ENCODE measurements at regions not wholly inside any gene's neighbourhood (a gene's known extent, or its start where the extent isn't known, plus 50 kb on each side); places are given as distances from the start of the nearest gene placed in this dataset.

- intact Hi-C loops (cut with micrococcal nuclease) = no loop called here
- H3K4me3 Mint-ChIP-seq = no peak overlapping the region
- no peaks in the 10 kb centered on the region for H3K36me3 Mint-ChIP-seq (ENCODE audit: low read depth)
- peaks cover 2% of the 10 kb centered on the region for H3K27me3 Mint-ChIP-seq (ENCODE audit: insufficient read depth)
- no peaks in the 10 kb centered on the region for H3K9me3 Mint-ChIP-seq
- H3K4me1 Mint-ChIP-seq (ENCODE audit: low read depth) = no peaks in the 10 kb centered on the region
- H3K27ac Mint-ChIP-seq = no peak overlapping the region
- no peak for DNase-seq (ENCODE audit: low spot score)
These were observed 105.7 kb upstream of the OBI1 start for GRCh38 chr13:78764665-78765064.

- Mint-ChIP-seq H3K9me3 (no peaks in the 10 kb centered on the region), H3K4me3 (no peak overlapping the region), H3K27me3 (ENCODE audit: insufficient read depth) (peaks cover 5% of the 10 kb centered on the region), H3K27ac (no peak overlapping the region), H3K36me3 (ENCODE audit: low read depth) (no peaks in the 10 kb centered on the region), H3K4me1 (ENCODE audit: low read depth) (no peaks in the 10 kb centered on the region)
- no peak for DNase-seq (ENCODE audit: low spot score)
- intact Hi-C loops (cut with micrococcal nuclease) = no loop called here
These were observed 103.9 kb upstream of the OBI1 start for GRCh38 chr13:78762825-78763224.

- H3K36me3 Mint-ChIP-seq (ENCODE audit: low read depth) = no peaks in the 10 kb centered on the region
- H3K4me3 Mint-ChIP-seq = no peak overlapping the region
- no peak for DNase-seq (ENCODE audit: low spot score)
- no peak overlapping the region for H3K27ac Mint-ChIP-seq
- no peaks in the 10 kb centered on the region for H3K4me1 Mint-ChIP-seq (ENCODE audit: low read depth)
- peaks cover 8% of the 10 kb centered on the region for H3K27me3 Mint-ChIP-seq (ENCODE audit: insufficient read depth)
- intact Hi-C loops (cut with micrococcal nuclease) = no loop called here
- no peaks in the 10 kb centered on the region for H3K9me3 Mint-ChIP-seq
These were observed 100.7 kb upstream of the OBI1 start for GRCh38 chr13:78759704-78760103.

GRCh38 chr13:78758549-78758948 lies 99.6 kb upstream of the OBI1 start:
- Mint-ChIP-seq H3K27me3 (ENCODE audit: insufficient read depth) (peaks cover 11% of the 10 kb centered on the region), H3K4me3 (no peak overlapping the region), H3K4me1 (ENCODE audit: low read depth) (no peaks in the 10 kb centered on the region), H3K27ac (no peak overlapping the region), H3K9me3 (no peaks in the 10 kb centered on the region), H3K36me3 (ENCODE audit: low read depth) (no peaks in the 10 kb centered on the region)
- intact Hi-C loops (cut with micrococcal nuclease) = no loop called here
- no peak for DNase-seq (ENCODE audit: low spot score)

DNA sequence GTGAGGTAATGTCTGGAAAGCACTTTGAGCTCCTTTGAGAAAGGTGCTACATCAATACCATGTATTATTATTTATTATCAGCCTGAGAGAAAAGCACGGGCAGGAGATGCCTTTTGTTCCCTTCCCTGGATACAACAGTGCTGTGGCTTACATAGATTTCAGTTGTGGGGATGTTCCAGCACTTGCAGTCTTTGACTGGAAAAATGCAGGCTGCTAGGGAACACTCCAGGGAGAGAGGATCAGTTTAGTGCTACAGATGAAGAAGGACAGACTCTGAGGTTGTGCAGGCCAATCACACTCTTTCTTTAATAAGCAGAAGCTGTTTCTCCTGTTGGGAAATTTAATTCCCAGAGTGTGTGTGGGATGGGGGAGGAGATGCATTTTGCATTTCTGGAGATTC lies 94.5 kb upstream of the OBI1 start:
- H3K27me3 Mint-ChIP-seq (ENCODE audit: insufficient read depth) = peaks cover 8% of the 10 kb centered on the region
- no peak overlapping the region for H3K27ac Mint-ChIP-seq
- H3K4me1 Mint-ChIP-seq (ENCODE audit: low read depth) = no peaks in the 10 kb centered on the region
- no peaks in the 10 kb centered on the region for H3K9me3 Mint-ChIP-seq
- DNase-seq (ENCODE audit: low spot score) = no peak
- H3K4me3 Mint-ChIP-seq = no peak overlapping the region
- no peaks in the 10 kb centered on the region for H3K36me3 Mint-ChIP-seq (ENCODE audit: low read depth)
- intact Hi-C loops (cut with micrococcal nuclease) = no loop called here

DNA sequence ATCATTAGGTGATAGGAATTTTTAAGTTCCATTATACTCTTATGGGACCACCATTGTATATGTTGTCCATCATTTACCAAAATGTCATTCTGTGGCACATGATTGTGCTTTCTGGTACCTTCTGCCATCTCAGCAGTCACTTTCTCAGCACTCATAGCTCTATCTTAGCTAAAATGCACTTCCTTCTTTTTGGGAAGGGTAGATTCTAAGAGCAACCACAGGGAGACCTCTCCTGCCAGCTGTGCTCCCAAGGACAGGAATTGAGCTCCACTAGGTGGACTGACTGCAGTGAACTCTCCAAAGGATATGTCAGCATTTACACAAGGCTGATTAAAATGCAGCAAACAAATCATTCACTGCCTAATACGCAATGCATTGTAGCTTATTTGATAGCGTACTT lies 91.8 kb upstream of the OBI1 start:
- intact Hi-C loops (cut with micrococcal nuclease) = no loop called here
- H3K27me3 Mint-ChIP-seq (ENCODE audit: insufficient read depth) = peaks cover 6% of the 10 kb centered on the region
- no peaks in the 10 kb centered on the region for H3K9me3 Mint-ChIP-seq
- H3K4me1 Mint-ChIP-seq (ENCODE audit: low read depth) = no peaks in the 10 kb centered on the region
- H3K36me3 Mint-ChIP-seq (ENCODE audit: low read depth) = no peaks in the 10 kb centered on the region
- H3K4me3 Mint-ChIP-seq = no peak overlapping the region
- no peak for DNase-seq (ENCODE audit: low spot score)
- no peak overlapping the region for H3K27ac Mint-ChIP-seq

GRCh38 chr13:78743973-78744372 lies 85.0 kb upstream of the OBI1 start:
- Mint-ChIP-seq H3K4me3 (no peak overlapping the region), H3K27ac (no peak overlapping the region), H3K4me1 (ENCODE audit: low read depth) (no peaks in the 10 kb centered on the region), H3K9me3 (no peaks in the 10 kb centered on the region), H3K36me3 (ENCODE audit: low read depth) (no peaks in the 10 kb centered on the region), H3K27me3 (ENCODE audit: insufficient read depth) (no peaks in the 10 kb centered on the region)
- intact Hi-C loops (cut with micrococcal nuclease) = no loop called here
- DNase-seq (ENCODE audit: low spot score) = no peak

DNA sequence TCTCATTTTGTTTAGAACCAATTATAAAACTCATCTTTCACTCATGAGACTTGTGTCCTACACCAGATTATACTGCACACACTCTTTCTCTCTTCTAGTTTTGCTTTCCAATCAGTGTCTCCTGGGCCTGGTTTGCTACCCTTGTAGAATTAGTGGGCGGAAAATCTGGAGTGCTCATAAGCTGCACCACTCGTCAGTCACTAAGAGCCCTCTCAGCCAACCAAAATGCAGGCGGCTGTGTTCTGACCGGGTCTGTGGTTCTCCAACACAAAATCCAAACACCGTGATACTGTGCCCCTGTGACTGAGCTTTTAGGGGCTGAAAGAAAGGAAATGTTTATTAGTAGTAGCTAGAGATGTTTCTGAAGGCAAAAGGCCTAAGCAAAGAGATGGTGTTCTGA lies 83.7 kb upstream of the OBI1 start:
- H3K36me3 Mint-ChIP-seq (ENCODE audit: low read depth) = no peaks in the 10 kb centered on the region
- no peaks in the 10 kb centered on the region for H3K9me3 Mint-ChIP-seq

DNA sequence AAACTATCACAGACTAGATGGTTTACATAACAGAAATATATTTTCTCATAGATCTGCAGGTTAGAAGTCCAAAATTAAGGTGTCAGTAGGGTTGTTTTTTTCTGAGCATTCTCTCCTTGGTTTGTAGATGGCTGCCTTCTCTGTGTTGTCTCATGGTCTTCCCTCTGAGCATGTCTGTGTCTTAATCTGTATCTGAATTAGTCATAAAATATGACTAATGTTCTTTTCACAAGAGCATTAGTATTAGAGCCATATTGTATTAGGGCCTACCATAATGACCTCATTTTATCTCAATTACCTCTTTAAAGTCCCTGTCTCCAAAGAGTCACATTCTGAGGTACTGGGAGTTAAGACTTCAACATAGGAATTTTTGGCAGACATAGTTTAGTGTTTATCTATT lies 77.2 kb upstream of the OBI1 start:
- Mint-ChIP-seq H3K9me3 (no peaks in the 10 kb centered on the region), H3K27me3 (ENCODE audit: insufficient read depth) (peaks cover 4% of the 10 kb centered on the region)
- intact Hi-C loops (cut with micrococcal nuclease) = no loop called here

More for the DNA sequence above, 83.7 kb upstream of the OBI1 start:
- Mint-ChIP-seq H3K4me3 (no peak overlapping the region), H3K27me3 (ENCODE audit: insufficient read depth) (no peaks in the 10 kb centered on the region), H3K4me1 (ENCODE audit: low read depth) (no peaks in the 10 kb centered on the region), H3K27ac (no peak overlapping the region)
- intact Hi-C loops (cut with micrococcal nuclease) = no loop called here
- DNase-seq (ENCODE audit: low spot score) = no peak

DNA sequence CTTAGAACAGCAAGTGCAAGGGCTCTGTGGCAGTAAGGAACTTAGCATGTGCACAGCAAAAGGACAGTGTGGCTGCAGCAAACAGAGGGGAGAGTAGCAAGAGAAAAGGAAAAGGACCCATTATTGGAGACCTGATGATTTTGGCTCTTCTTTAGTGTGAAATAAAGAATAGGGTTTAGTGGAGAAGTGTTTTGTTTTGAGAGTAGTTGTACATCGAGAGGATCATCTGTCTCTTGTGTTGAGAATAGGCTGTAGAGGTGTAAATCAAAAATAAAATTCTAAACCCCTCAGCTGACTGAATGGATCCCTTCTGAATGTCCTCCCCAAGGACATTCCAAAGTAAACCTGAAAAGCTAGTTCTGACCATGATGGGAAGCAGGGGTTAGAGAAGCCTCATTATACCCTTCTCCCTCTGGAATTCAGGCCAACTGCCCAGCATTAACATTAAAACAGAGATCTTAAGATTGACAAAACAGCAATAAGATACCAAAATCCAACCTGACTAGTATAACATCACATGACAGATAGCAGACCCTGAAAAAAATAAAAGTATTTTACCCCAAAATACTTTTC lies 73.6 kb upstream of the OBI1 start:
- H3K27me3 Mint-ChIP-seq (ENCODE audit: insufficient read depth) = peaks cover 4% of the 10 kb centered on the region
- H3K4me1 Mint-ChIP-seq (ENCODE audit: low read depth) = no peaks in the 10 kb centered on the region
- no peaks in the 10 kb centered on the region for H3K36me3 Mint-ChIP-seq (ENCODE audit: low read depth)
- no peak for DNase-seq (ENCODE audit: low spot score)
- intact Hi-C loops (cut with micrococcal nuclease) = no loop called here
- H3K4me3 Mint-ChIP-seq = no peak overlapping the region
- no peak overlapping the region for H3K27ac Mint-ChIP-seq
- H3K9me3 Mint-ChIP-seq = no peaks in the 10 kb centered on the region

More for the DNA sequence above, 77.2 kb upstream of the OBI1 start:
- Mint-ChIP-seq H3K36me3 (ENCODE audit: low read depth) (no peaks in the 10 kb centered on the region), H3K4me3 (no peak overlapping the region), H3K4me1 (ENCODE audit: low read depth) (no peaks in the 10 kb centered on the region), H3K27ac (no peak overlapping the region)
- no peak for DNase-seq (ENCODE audit: low spot score)

DNA sequence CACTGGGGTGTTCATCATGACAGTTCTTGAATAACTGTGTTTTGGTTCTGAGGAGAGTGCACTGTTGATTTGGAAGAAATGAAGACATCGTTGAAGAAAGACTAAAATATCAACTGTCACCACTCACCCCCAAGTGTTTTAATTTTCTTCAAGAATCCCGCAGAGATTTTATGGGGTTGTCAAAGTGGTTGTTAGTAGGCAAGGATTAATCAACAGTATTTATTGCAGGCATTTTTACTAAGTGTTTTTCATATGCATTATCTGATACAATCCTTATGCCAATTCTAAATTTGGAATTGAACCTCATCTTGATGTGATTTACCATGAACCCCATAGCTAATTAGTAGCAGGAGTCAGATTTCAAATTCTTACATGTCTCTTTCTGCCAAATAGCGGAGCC lies 63.7 kb upstream of the OBI1 start:
- H3K27ac Mint-ChIP-seq = no peak overlapping the region
- DNase-seq (ENCODE audit: low spot score) = no peak
- intact Hi-C loops (cut with micrococcal nuclease) = no loop called here
- no peaks in the 10 kb centered on the region for H3K9me3 Mint-ChIP-seq
- peaks cover 8% of the 10 kb centered on the region for H3K27me3 Mint-ChIP-seq (ENCODE audit: insufficient read depth)
- H3K36me3 Mint-ChIP-seq (ENCODE audit: low read depth) = no peaks in the 10 kb centered on the region
- no peaks in the 10 kb centered on the region for H3K4me1 Mint-ChIP-seq (ENCODE audit: low read depth)
- H3K4me3 Mint-ChIP-seq = no peak overlapping the region

DNA sequence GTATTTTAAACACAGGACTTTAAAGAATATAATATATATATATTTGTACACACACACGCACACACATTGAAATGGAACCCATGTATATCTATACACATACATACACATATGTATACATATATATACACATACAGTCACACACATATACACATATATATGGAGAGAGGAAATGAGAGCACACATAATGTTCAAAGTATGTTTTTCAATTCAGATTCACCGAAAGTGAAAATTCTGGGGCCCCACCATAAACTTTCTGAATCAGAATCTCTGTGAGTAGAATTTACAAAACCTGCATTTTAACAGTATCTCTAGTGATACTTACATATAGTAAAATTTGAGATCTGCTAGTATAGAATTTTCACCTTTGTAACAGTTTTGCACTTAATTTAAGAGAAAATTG lies 60.4 kb upstream of the OBI1 start:
- Mint-ChIP-seq H3K36me3 (ENCODE audit: low read depth) (no peaks in the 10 kb centered on the region), H3K4me3 (no peak overlapping the region), H3K9me3 (no peaks in the 10 kb centered on the region), H3K4me1 (ENCODE audit: low read depth) (peaks cover 4% of the 10 kb centered on the region), H3K27me3 (ENCODE audit: insufficient read depth) (peaks cover 3% of the 10 kb centered on the region), H3K27ac (no peak overlapping the region)
- DNase-seq (ENCODE audit: low spot score) = no peak
- intact Hi-C loops (cut with micrococcal nuclease) = no loop called here

DNA sequence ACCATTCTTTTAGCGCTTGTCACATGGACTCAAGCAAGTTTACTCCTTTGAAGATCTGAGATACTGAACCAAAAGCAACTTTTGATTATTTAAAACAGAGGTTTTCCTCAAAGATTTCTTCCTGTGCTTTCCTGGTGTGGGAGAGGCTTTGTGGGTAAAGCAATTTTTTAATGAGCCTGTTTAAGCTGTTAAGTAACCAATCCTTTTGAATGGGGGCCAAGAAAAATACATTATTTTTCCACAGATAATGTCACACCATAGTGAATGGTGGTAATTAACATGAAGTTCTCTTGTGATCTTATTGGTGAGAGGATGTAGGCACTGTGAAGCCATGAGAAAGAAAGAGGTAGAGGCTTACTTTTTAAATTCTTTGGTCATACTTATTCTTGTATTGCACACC lies 55.8 kb upstream of the OBI1 start:
- no peak overlapping the region for H3K27ac Mint-ChIP-seq
- intact Hi-C loops (cut with micrococcal nuclease) = no loop called here
- H3K9me3 Mint-ChIP-seq = no peaks in the 10 kb centered on the region
- no peaks in the 10 kb centered on the region for H3K36me3 Mint-ChIP-seq (ENCODE audit: low read depth)
- no peaks in the 10 kb centered on the region for H3K27me3 Mint-ChIP-seq (ENCODE audit: insufficient read depth)
- no peak overlapping the region for H3K4me3 Mint-ChIP-seq
- H3K4me1 Mint-ChIP-seq (ENCODE audit: low read depth) = peaks cover 4% of the 10 kb centered on the region
- no peak for DNase-seq (ENCODE audit: low spot score)

DNA sequence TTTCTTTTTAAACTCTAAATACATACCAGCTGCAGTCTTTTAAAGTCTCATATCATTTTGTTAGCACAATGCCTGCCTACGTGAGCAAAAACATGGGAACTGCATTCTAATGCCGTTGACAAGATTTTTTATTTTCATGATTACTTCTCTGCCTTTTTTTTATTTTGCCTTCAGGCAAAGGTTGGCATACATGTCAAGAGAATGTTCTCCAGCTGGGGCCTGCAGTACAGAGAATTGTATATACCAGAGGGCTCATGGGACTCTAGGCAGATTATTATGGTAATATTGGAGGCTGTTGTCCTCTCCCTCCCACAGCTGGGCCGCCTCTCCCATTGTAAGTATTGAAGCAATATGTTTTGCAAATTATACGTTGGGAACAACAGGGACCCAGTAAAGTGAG lies 53.9 kb upstream of the OBI1 start:
- H3K4me3 Mint-ChIP-seq = no peak overlapping the region
- intact Hi-C loops (cut with micrococcal nuclease) = no loop called here
- H3K4me1 Mint-ChIP-seq (ENCODE audit: low read depth) = peaks cover 4% of the 10 kb centered on the region
- H3K36me3 Mint-ChIP-seq (ENCODE audit: low read depth) = no peaks in the 10 kb centered on the region
- DNase-seq (ENCODE audit: low spot score) = no peak
- H3K27ac Mint-ChIP-seq = no peak overlapping the region
- H3K27me3 Mint-ChIP-seq (ENCODE audit: insufficient read depth) = no peaks in the 10 kb centered on the region
- no peaks in the 10 kb centered on the region for H3K9me3 Mint-ChIP-seq
